ENCODE measurements at regions not wholly inside any gene's neighbourhood (a gene's known extent, or its start where the extent isn't known, plus 50 kb on each side); places are given as distances from the start of the nearest gene placed in this dataset.
A peak's percentile ranks its signal among the peaks of the same experiment; 100 is the strongest.

DNA sequence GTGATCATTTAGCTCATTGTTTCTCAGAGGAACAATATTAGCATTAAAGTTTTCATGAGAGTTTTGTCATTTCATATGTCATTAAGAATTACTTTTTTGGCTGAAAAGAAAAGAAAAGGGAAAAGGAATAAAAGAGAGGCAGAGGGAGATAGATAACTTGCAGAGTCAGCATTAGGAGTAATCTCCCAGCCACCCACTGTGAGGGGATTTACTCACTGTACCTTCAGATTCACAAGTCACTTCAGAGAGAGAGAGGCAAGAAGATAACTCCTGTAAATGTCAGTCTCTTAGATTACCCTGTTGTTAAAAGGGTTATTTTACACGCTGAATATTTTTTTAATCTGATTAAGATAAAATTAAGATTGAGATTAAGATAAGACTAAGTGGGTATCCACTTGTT, 125.2 kb downstream of the POU4F1 start:
- POLR2A ChIA-PET: no interaction called here
- Histone ChIP-seq H3K4me3 (replicated peaks in 1 of 3; ENCODE audit: insufficient read depth in 1 of 3, low read depth in 2 of 3, low read length in 3 of 3) (no peak overlapping the region), H3K9me3 (ENCODE audit: low read length) (no peaks in the 10 kb centered on the region), H3K36me3 (replicated peaks in 1 of 2; ENCODE audit: control insufficient read depth in 1 of 2, insufficient read depth in 2 of 2, low read length in 2 of 2) (no peaks in the 10 kb centered on the region), H3K4me2 (ENCODE audit: low read depth, low read length) (no peak overlapping the region), H3K27me3 (ENCODE audit: control insufficient read depth in 1 of 2, insufficient read depth in 2 of 2, low read length in 2 of 2) (no peaks in the 10 kb centered on the region), H3K79me2 (ENCODE audit: insufficient read depth, low read length) (no peaks in the 10 kb centered on the region), H3K27ac (ENCODE audit: extremely low read length, insufficient read depth, low read length) (no peak overlapping the region), H3K4me1 (ENCODE audit: insufficient read depth, low read length) (no peaks in the 10 kb centered on the region), H4K20me1 (ENCODE audit: insufficient read depth, low read length) (no peaks in the 10 kb centered on the region), H3K9ac (ENCODE audit: insufficient read depth, low read depth, low read length) (no peak overlapping the region), H2AFZ (ENCODE audit: low read length) (no peak overlapping the region)
- TF ChIP-seq ZNF317 (CRISPR knock-in tag; IDR thresholded peaks at IDR 0.05): no peak
- TF ChIP-seq ZNF543 (CRISPR knock-in tag; IDR thresholded peaks at IDR 0.05): no peak
- TF ChIP-seq MAFK (conservative IDR thresholded peaks at IDR 0.05 in 1 of 2, IDR thresholded peaks at IDR 0.05 in 1 of 2; ENCODE audit: low read length in 2 of 2): peak; percentile 46 to 86
- TF ChIP-seq SIN3A (IDR thresholded peaks at IDR 0.05; ENCODE audit: borderline replicate concordance, low read depth, low read length): no peak
- TF ChIP-seq ZSCAN29 (CRISPR knock-in tag; conservative IDR thresholded peaks at IDR 0.05): no peak
- TF ChIP-seq ZNF496 (CRISPR knock-in tag; IDR thresholded peaks at IDR 0.05; ENCODE audit: insufficient replicate concordance): no peak
- TF ChIP-seq, protein P1, sequence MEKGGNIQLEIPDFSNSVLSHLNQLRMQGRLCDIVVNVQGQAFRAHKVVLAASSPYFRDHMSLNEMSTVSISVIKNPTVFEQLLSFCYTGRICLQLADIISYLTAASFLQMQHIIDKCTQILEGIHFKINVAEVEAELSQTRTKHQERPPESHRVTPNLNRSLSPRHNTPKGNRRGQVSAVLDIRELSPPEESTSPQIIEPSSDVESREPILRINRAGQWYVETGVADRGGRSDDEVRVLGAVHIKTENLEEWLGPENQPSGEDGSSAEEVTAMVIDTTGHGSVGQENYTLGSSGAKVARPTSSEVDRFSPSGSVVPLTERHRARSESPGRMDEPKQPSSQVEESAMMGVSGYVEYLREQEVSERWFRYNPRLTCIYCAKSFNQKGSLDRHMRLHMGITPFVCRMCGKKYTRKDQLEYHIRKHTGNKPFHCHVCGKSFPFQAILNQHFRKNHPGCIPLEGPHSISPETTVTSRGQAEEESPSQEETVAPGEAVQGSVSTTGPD (CRISPR knock-in tag; IDR thresholded peaks at IDR 0.05): no peak
- TF ChIP-seq, protein P2, sequence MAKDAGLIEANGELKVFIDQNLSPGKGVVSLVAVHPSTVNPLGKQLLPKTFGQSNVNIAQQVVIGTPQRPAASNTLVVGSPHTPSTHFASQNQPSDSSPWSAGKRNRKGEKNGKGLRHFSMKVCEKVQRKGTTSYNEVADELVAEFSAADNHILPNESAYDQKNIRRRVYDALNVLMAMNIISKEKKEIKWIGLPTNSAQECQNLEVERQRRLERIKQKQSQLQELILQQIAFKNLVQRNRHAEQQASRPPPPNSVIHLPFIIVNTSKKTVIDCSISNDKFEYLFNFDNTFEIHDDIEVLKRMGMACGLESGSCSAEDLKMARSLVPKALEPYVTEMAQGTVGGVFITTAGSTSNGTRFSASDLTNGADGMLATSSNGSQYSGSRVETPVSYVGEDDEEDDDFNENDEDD (CRISPR knock-in tag; IDR thresholded peaks at IDR 0.05; ENCODE audit: borderline replicate concordance): no peak
- TF ChIP-seq MAFF (IDR thresholded peaks at IDR 0.05; ENCODE audit: low read depth, low read length): peak; percentile 63
- TF ChIP-seq, protein P3, sequence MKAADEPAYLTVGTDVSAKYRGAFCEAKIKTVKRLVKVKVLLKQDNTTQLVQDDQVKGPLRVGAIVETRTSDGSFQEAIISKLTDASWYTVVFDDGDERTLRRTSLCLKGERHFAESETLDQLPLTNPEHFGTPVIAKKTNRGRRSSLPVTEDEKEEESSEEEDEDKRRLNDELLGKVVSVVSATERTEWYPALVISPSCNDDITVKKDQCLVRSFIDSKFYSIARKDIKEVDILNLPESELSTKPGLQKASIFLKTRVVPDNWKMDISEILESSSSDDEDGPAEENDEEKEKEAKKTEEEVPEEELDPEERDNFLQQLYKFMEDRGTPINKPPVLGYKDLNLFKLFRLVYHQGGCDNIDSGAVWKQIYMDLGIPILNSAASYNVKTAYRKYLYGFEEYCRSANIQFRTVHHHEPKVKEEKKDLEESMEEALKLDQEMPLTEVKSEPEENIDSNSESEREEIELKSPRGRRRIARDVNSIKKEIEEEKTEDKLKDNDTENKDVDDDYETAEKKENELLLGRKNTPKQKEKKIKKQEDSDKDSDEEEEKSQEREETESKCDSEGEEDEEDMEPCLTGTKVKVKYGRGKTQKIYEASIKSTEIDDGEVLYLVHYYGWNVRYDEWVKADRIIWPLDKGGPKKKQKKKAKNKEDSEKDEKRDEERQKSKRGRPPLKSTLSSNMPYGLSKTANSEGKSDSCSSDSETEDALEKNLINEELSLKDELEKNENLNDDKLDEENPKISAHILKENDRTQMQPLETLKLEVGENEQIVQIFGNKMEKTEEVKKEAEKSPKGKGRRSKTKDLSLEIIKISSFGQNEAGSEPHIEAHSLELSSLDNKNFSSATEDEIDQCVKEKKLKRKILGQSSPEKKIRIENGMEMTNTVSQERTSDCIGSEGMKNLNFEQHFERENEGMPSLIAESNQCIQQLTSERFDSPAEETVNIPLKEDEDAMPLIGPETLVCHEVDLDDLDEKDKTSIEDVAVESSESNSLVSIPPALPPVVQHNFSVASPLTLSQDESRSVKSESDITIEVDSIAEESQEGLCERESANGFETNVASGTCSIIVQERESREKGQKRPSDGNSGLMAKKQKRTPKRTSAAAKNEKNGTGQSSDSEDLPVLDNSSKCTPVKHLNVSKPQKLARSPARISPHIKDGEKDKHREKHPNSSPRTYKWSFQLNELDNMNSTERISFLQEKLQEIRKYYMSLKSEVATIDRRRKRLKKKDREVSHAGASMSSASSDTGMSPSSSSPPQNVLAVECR (CRISPR knock-in tag; IDR thresholded peaks at IDR 0.05; ENCODE audit: borderline replicate concordance): no peak
- DNase-seq (ENCODE audit: low spot score) (no peak), FAIRE-seq (no peak), ATAC-seq (no peak)
- in situ Hi-C loops (cut with HindIII; ENCODE audit: extremely low pct_ligation_motif_present, low pct_unique_long_range_greater_than_20kb) (no loop called here), intact Hi-C loops (cut with micrococcal nuclease; ENCODE audit: unreplicated experiment) (no loop called here)
- no TSS peak for BruUV-seq (replicated peaks)
- CTCF ChIA-PET (ENCODE audit: low intra/inter-chr PET ratio, low total read pairs): no interaction called here
- WGBS (ENCODE audit: low lambda C conversion rate): 2% methylated on average over 1 of the region's 1 CpG

All from HepG2 (cell line).